ENCODE measurements at regions not wholly inside any gene's neighbourhood (a gene's known extent, or its start where the extent isn't known, plus 50 kb on each side); places are given as distances from the start of the nearest gene placed in this dataset.

DNA sequence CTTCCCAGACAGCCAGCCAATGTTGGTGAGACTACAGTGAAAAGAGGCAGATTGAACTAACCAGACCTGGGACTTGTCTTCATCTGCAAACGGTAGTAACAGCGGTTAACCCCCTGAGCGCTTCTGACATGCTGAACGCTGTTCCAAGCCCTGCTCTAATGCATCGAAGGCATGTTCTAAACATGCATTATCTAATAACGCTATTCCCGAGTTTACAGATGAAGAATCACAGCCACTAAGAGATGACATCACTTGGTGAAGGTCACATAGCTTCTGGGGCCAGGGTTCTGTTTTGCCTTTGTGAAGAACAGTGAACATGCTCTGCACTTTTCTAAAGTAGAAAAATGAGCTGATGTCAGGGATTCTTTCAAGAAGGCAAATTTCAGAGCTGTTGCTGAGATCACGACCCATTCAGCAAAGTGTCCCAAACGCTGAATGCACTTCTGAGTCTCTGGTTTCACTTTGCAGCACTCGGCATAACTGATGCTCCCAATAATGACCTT, 56.0 kb downstream of the FOS start:
- TF ChIP-seq YY1 (IDR thresholded peaks at IDR 0.05; ENCODE audit: insufficient read depth, insufficient read length) (no peak), SUZ12 (IDR thresholded peaks at IDR 0.05; ENCODE audit: extremely low read depth, insufficient read depth, insufficient read length) (no peak), ZNF274 (IDR thresholded peaks at IDR 0.05; ENCODE audit: low read depth, low read length) (no peak)
